Muscle of back (tissue), 3 donors: ENCODE measurements at regions not wholly inside any gene's neighbourhood (a gene's known extent, or its start where the extent isn't known, plus 50 kb on each side); places are given as distances from the start of the nearest gene placed in this dataset.
"Not testable (repeated sequence)": the region's sequence is repeated elsewhere in the genome, so short reads cannot be mapped to it uniquely, and the experiment has no call there.

ENCODE experiments used
- DNase-seq, 3 donors: peaks; one replicate each; pipeline versions ENCODE4 v3.0.0 to v3.0.0-alpha.2; 2013

GRCh38 chr3:4222574-4223175 is 80.5 kb upstream of the SETMAR start:
- no peak for DNase-seq

- no peak for DNase-seq
These were observed 79.4 kb upstream of the SETMAR start for GRCh38 chr3:4223777-4224176.

GRCh38 chr3:4224331-4224730 is 78.8 kb upstream of the SETMAR start:
- no peak for DNase-seq

- no peak for DNase-seq
These were observed 78.1 kb upstream of the SETMAR start for GRCh38 chr3:4225005-4225471.

- no peak for DNase-seq
These were observed 74.9 kb upstream of the SETMAR start for GRCh38 chr3:4228295-4228694.

GRCh38 chr3:4231041-4231440 is 72.1 kb upstream of the SETMAR start:
- no peak for DNase-seq

GRCh38 chr3:4232798-4233197 is 70.4 kb upstream of the SETMAR start:
- DNase-seq: no peak

GRCh38 chr3:4233488-4233887 is 69.7 kb upstream of the SETMAR start:
- DNase-seq: no peak

GRCh38 chr3:4234889-4235288 is 68.3 kb upstream of the SETMAR start:
- no peak for DNase-seq

- no peak for DNase-seq
These were observed 67.5 kb upstream of the SETMAR start for GRCh38 chr3:4235690-4236089.

- DNase-seq: no peak
These were observed 61.5 kb upstream of the SETMAR start for GRCh38 chr3:4241595-4242170.

GRCh38 chr3:4245671-4246070 is 57.5 kb upstream of the SETMAR start:
- DNase-seq: no peak

GRCh38 chr3:4247391-4247790 is 55.8 kb upstream of the SETMAR start:
- DNase-seq: no peak

- DNase-seq: no peak
These were observed 53.1 kb upstream of the SETMAR start for GRCh38 chr3:4250064-4250463.

GRCh38 chr3:4251412-4251811 is 51.8 kb upstream of the SETMAR start:
- DNase-seq: no peak

- DNase-seq: not testable (repeated sequence)
These were observed 49.9 kb upstream of the SETMAR start for GRCh38 chr3:4253072-4253832.
